SK-N-SH treated with all-trans-retinoic acid at 6 μM for 48 hours (cell line): ENCODE measurements at regions not wholly inside any gene's neighbourhood (a gene's known extent, or its start where the extent isn't known, plus 50 kb on each side); places are given as distances from the start of the nearest gene placed in this dataset.
"Not testable (repeated sequence)": the region's sequence is repeated elsewhere in the genome, so short reads cannot be mapped to it uniquely, and the experiment has no call there.

ENCODE experiments used
- BACH2 ChIP-seq: fragments of 250-450 bp; sonication (Bioruptor Pico); IDR thresholded peaks from 2 replicates; pipeline ENCODE4 v1.9.0; 2021; ENCODE audit warnings: mild to moderate bottlenecking, borderline replicate concordance
- ESRRG ChIP-seq: fragments of 250-450 bp; sonication (Bioruptor Pico); IDR thresholded peaks from 2 replicates; pipeline ENCODE4 v1.6.1; 2021; ENCODE audit warnings: mild to moderate bottlenecking
- OSR1 ChIP-seq: fragments of 250-450 bp; sonication (Bioruptor Pico); IDR thresholded peaks from 2 replicates; pipeline ENCODE4 v1.8.0; 2022; ENCODE audit warnings: moderate library complexity, mild to moderate bottlenecking, inconsistent platforms
- ZC3H10 ChIP-seq: fragments of 250-450 bp; sonication (Bioruptor Pico); IDR thresholded peaks from 2 replicates; pipeline ENCODE4 v1.5.1; 2021; ENCODE audit warnings: mild to moderate bottlenecking, moderate library complexity
- ZFP3 ChIP-seq: fragments of 250-450 bp; sonication (Bioruptor Pico); IDR thresholded peaks from 2 replicates; pipeline ENCODE4 v1.5.0; 2020; ENCODE audit warnings: mild to moderate bottlenecking, moderate library complexity
- ZFP30 ChIP-seq: fragments of 450-650 bp; formaldehyde crosslinking; IDR thresholded peaks from 2 replicates; pipeline ENCODE4 v1.5.0; 2022; ENCODE audit warnings: mild to moderate bottlenecking, moderate library complexity
- TF ChIP-seq, protein P1 (sequence below): fragments of 250-450 bp; sonication (Bioruptor Pico); IDR thresholded peaks from 2 replicates; pipeline ENCODE4 v1.5.1; 2021; ENCODE audit warnings: mild to moderate bottlenecking, moderate library complexity
- TF ChIP-seq, protein P2 (sequence below): fragments of 250-450 bp; sonication (Bioruptor Pico); IDR thresholded peaks from 2 replicates; pipeline ENCODE4 v1.8.0; 2020; ENCODE audit warnings: mild to moderate bottlenecking, moderate library complexity, borderline replicate concordance
- TF ChIP-seq, protein P3 (sequence below): fragments of 250-450 bp; sonication (Bioruptor Pico); IDR thresholded peaks from 2 replicates; pipeline ENCODE4 v1.5.0; 2020; ENCODE audit warnings: mild to moderate bottlenecking, moderate library complexity
- TF ChIP-seq, protein P4 (sequence below): fragments of 250-450 bp; sonication (Bioruptor Pico); IDR thresholded peaks from 2 replicates; pipeline ENCODE4 v1.5.1; 2020; ENCODE audit warnings: low read depth, mild to moderate bottlenecking, moderate library complexity
- TF ChIP-seq, protein P5 (sequence below): fragments of 250-450 bp; sonication (Bioruptor Pico); IDR thresholded peaks from 2 replicates; pipeline ENCODE4 v1.8.0; 2021; ENCODE audit warnings: low read depth, mild to moderate bottlenecking, moderate library complexity, borderline replicate concordance

DNA sequence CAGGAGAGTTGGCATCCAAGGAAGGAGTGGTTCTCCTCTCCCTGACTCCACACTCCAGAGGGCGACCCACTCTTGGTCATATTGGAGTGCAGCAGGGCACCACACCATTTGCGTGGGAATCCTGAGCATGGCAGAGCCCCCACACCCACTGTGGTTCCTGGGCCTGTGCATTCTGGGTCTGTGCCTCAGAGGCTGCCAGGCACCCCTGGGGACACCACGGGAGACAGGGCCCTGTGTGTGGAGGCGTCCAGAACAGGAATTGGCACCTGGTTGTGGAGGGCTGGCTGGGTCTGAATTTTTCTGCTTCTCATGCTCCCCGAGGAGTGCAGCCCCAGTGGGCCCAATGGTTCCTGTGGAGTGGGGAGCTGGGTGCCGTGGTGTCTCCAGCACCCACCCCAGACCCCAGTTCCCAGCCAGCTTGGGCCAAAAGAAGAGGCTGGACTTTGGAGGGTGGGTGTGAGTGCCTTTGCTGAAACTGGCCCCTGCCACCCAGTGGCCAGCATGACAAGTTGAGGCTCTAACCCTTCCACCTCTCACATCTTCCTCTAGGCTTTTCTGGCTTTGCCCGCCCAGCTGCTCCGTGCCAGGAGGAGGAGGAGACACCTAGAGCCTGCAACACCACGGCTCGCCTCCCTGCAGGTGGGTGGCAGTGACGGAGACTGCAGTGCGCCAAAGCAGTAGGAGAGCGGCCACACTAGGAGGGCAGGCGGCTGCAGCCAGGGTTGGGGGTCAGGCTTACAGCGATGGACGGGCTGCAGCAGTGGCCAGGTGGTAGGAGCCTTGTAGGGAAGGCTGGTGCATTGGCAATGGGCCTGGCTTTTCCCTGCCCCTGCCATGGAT, 250.7 kb downstream of the TP53TG3F start:
- TF ChIP-seq, protein P1, sequence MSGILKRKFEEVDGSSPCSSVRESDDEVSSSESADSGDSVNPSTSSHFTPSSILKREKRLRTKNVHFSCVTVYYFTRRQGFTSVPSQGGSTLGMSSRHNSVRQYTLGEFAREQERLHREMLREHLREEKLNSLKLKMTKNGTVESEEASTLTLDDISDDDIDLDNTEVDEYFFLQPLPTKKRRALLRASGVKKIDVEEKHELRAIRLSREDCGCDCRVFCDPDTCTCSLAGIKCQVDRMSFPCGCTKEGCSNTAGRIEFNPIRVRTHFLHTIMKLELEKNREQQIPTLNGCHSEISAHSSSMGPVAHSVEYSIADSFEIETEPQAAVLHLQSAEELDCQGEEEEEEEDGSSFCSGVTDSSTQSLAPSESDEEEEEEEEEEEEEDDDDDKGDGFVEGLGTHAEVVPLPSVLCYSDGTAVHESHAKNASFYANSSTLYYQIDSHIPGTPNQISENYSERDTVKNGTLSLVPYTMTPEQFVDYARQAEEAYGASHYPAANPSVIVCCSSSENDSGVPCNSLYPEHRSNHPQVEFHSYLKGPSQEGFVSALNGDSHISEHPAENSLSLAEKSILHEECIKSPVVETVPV: not testable (repeated sequence)
- TF ChIP-seq, protein P2, sequence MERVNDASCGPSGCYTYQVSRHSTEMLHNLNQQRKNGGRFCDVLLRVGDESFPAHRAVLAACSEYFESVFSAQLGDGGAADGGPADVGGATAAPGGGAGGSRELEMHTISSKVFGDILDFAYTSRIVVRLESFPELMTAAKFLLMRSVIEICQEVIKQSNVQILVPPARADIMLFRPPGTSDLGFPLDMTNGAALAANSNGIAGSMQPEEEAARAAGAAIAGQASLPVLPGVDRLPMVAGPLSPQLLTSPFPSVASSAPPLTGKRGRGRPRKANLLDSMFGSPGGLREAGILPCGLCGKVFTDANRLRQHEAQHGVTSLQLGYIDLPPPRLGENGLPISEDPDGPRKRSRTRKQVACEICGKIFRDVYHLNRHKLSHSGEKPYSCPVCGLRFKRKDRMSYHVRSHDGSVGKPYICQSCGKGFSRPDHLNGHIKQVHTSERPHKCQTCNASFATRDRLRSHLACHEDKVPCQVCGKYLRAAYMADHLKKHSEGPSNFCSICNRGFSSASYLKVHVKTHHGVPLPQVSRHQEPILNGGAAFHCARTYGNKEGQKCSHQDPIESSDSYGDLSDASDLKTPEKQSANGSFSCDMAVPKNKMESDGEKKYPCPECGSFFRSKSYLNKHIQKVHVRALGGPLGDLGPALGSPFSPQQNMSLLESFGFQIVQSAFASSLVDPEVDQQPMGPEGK (CRISPR knock-in tag): not testable (repeated sequence)
- TF ChIP-seq, protein P3, sequence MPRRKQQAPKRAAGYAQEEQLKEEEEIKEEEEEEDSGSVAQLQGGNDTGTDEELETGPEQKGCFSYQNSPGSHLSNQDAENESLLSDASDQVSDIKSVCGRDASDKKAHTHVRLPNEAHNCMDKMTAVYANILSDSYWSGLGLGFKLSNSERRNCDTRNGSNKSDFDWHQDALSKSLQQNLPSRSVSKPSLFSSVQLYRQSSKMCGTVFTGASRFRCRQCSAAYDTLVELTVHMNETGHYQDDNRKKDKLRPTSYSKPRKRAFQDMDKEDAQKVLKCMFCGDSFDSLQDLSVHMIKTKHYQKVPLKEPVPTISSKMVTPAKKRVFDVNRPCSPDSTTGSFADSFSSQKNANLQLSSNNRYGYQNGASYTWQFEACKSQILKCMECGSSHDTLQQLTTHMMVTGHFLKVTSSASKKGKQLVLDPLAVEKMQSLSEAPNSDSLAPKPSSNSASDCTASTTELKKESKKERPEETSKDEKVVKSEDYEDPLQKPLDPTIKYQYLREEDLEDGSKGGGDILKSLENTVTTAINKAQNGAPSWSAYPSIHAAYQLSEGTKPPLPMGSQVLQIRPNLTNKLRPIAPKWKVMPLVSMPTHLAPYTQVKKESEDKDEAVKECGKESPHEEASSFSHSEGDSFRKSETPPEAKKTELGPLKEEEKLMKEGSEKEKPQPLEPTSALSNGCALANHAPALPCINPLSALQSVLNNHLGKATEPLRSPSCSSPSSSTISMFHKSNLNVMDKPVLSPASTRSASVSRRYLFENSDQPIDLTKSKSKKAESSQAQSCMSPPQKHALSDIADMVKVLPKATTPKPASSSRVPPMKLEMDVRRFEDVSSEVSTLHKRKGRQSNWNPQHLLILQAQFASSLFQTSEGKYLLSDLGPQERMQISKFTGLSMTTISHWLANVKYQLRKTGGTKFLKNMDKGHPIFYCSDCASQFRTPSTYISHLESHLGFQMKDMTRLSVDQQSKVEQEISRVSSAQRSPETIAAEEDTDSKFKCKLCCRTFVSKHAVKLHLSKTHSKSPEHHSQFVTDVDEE (CRISPR knock-in tag): not testable (repeated sequence)
- not testable (repeated sequence) for TF ChIP-seq ESRRG (CRISPR knock-in tag); OSR1 (CRISPR knock-in tag); ZFP30 (CRISPR knock-in tag); ZFP3; BACH2 (CRISPR knock-in tag); ZC3H10 (CRISPR knock-in tag)
- TF ChIP-seq, protein P4, sequence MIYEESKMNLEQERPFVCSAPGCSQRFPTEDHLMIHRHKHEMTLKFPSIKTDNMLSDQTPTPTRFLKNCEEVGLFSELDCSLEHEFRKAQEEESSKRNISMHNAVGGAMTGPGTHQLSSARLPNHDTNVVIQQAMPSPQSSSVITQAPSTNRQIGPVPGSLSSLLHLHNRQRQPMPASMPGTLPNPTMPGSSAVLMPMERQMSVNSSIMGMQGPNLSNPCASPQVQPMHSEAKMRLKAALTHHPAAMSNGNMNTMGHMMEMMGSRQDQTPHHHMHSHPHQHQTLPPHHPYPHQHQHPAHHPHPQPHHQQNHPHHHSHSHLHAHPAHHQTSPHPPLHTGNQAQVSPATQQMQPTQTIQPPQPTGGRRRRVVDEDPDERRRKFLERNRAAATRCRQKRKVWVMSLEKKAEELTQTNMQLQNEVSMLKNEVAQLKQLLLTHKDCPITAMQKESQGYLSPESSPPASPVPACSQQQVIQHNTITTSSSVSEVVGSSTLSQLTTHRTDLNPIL (CRISPR knock-in tag): not testable (repeated sequence)
- TF ChIP-seq, protein P5, sequence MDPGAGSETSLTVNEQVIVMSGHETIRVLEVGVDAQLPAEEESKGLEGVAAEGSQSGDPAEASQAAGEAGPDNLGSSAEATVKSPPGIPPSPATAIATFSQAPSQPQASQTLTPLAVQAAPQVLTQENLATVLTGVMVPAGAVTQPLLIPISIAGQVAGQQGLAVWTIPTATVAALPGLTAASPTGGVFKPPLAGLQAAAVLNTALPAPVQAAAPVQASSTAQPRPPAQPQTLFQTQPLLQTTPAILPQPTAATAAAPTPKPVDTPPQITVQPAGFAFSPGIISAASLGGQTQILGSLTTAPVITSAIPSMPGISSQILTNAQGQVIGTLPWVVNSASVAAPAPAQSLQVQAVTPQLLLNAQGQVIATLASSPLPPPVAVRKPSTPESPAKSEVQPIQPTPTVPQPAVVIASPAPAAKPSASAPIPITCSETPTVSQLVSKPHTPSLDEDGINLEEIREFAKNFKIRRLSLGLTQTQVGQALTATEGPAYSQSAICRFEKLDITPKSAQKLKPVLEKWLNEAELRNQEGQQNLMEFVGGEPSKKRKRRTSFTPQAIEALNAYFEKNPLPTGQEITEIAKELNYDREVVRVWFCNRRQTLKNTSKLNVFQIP (CRISPR knock-in tag): not testable (repeated sequence)
